ENCODE measurements at regions not wholly inside any gene's neighbourhood (a gene's known extent, or its start where the extent isn't known, plus 50 kb on each side); places are given as distances from the start of the nearest gene placed in this dataset.
A peak's percentile ranks its signal among the peaks of the same experiment; 100 is the strongest.

GRCh38 chr1:209265301-209265700 is 318.2 kb upstream of the CAMK1G start:
- DNase-seq (ENCODE audit: low read depth): no peak

- no peak for DNase-seq (ENCODE audit: low read depth)
These were observed 316.8 kb upstream of the CAMK1G start for GRCh38 chr1:209266590-209267205.

- no peak for DNase-seq (ENCODE audit: low read depth)
These were observed 315.5 kb upstream of the CAMK1G start for GRCh38 chr1:209267968-209268367.

- no peak for DNase-seq (ENCODE audit: low read depth)
These were observed 315.0 kb upstream of the CAMK1G start for GRCh38 chr1:209268479-209268878.

- no peak for DNase-seq (ENCODE audit: low read depth)
These were observed 307.2 kb upstream of the CAMK1G start for GRCh38 chr1:209276321-209276720.

- DNase-seq (ENCODE audit: low read depth): no peak
These were observed 305.9 kb upstream of the CAMK1G start for GRCh38 chr1:209277662-209278061.

- DNase-seq (ENCODE audit: low read depth): peak; percentile 9
These were observed 291.8 kb upstream of the CAMK1G start for GRCh38 chr1:209291715-209292114.

GRCh38 chr1:209302779-209303568 is 280.5 kb upstream of the CAMK1G start:
- DNase-seq (ENCODE audit: low read depth): no peak

- no peak for DNase-seq (ENCODE audit: low read depth)
These were observed 279.3 kb upstream of the CAMK1G start for GRCh38 chr1:209304166-209304565.

GRCh38 chr1:209305221-209305954 is 278.1 kb upstream of the CAMK1G start:
- DNase-seq (ENCODE audit: low read depth): no peak

GRCh38 chr1:209307846-209308245 is 275.7 kb upstream of the CAMK1G start:
- no peak for DNase-seq (ENCODE audit: low read depth)

GRCh38 chr1:209309198-209309597 is 274.3 kb upstream of the CAMK1G start:
- DNase-seq (ENCODE audit: low read depth): no peak

GRCh38 chr1:209311770-209312169 is 271.7 kb upstream of the CAMK1G start:
- no peak for DNase-seq (ENCODE audit: low read depth)

- no peak for DNase-seq (ENCODE audit: low read depth)
These were observed 266.6 kb upstream of the CAMK1G start for GRCh38 chr1:209316929-209317328.

GRCh38 chr1:209318181-209319056 is 265.1 kb upstream of the CAMK1G start:
- peak; percentile 45 for DNase-seq (ENCODE audit: low read depth)

GRCh38 chr1:209319057-209319432 is 264.5 kb upstream of the CAMK1G start:
- DNase-seq (ENCODE audit: low read depth): no peak

GRCh38 chr1:209319549-209319948 is 264.0 kb upstream of the CAMK1G start:
- peak; percentile 46 for DNase-seq (ENCODE audit: low read depth)

- no peak for DNase-seq (ENCODE audit: low read depth)
These were observed 259.8 kb upstream of the CAMK1G start for GRCh38 chr1:209323743-209324142.

- no peak for DNase-seq (ENCODE audit: low read depth)
These were observed 258.3 kb upstream of the CAMK1G start for GRCh38 chr1:209324901-209325871.

- no peak for DNase-seq (ENCODE audit: low read depth)
These were observed 257.4 kb upstream of the CAMK1G start for GRCh38 chr1:209326076-209326475.

GRCh38 chr1:209326831-209327230 is 256.7 kb upstream of the CAMK1G start:
- DNase-seq (ENCODE audit: low read depth): no peak

Measured in EH (cell line).